GM12891 (cell line): ENCODE measurements at regions not wholly inside any gene's neighbourhood (a gene's known extent, or its start where the extent isn't known, plus 50 kb on each side); places are given as distances from the start of the nearest gene placed in this dataset.
"Not testable (repeated sequence)": the region's sequence is repeated elsewhere in the genome, so short reads cannot be mapped to it uniquely, and the experiment has no call there.

Experiments used
- DNase-seq: peaks from one replicate; pipeline ENCODE4 v3.0.0; 2011; ENCODE audit warnings: low spot score; ENCODE audit not compliant: insufficient read length
- FAIRE-seq: peaks from 2 replicates; lab custom pipeline; 2011; peaks lifted over from hg19 to GRCh38; lab: Jason Lieb, UNC
- PAX5 ChIP-seq: IDR thresholded peaks from 2 replicates; pipeline ENCODE4 v1.6.1; 2011; ENCODE audit warnings: low read length, moderate library complexity, mild to moderate bottlenecking; ENCODE audit not compliant: insufficient read depth, severe bottlenecking
- POLR2A ChIP-seq: IDR thresholded peaks from 2 replicates; pipeline ENCODE4 v1.6.1; 2011; ENCODE audit warnings: low read depth, low read length, control low read depth
- POLR2AphosphoS5 ChIP-seq: IDR thresholded peaks from 2 replicates; pipeline ENCODE4 v1.6.1; 2011; ENCODE audit warnings: low read depth, low read length, control low read depth
- POU2F2 ChIP-seq: IDR thresholded peaks from 2 replicates; pipeline ENCODE4 v1.6.1; 2011; ENCODE audit warnings: low read depth, mild to moderate bottlenecking, control low read depth, low read length, moderate library complexity
- SPI1 ChIP-seq: IDR thresholded peaks from 2 replicates; pipeline ENCODE4 v1.6.1; 2011; ENCODE audit warnings: low read depth, low read length, control low read depth
- TAF1 ChIP-seq: IDR thresholded peaks from 2 replicates; pipeline ENCODE4 v1.6.1; 2011; ENCODE audit warnings: low read depth, low read length, control low read depth

DNA sequence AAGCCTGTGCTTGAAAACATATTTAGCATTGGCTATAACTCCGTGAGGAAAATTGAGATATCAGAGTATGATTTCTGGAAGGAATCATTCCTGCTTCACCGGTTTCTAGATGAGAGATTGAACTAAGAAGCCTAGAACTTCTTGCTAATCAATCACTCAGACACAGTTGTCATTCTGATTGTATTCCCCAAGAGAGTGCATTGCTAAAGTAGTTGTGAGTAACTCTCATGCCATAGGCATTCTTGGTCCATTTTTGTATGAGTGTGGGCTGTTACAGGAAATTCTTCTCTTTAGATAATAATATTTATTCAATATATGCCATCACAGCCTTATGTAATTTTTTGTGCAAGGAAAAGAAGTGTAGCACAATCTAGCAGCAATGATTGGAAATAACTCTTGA lies 893.3 kb upstream of the MDGA2 start:
- FAIRE-seq (no peak), DNase-seq (no peak)
- TF ChIP-seq TAF1 = no peak
- no peak for TF ChIP-seq POLR2A
- TF ChIP-seq POU2F2 = no peak
- no peak for TF ChIP-seq SPI1
- no peak for TF ChIP-seq PAX5
- TF ChIP-seq POLR2AphosphoS5 = no peak

DNA sequence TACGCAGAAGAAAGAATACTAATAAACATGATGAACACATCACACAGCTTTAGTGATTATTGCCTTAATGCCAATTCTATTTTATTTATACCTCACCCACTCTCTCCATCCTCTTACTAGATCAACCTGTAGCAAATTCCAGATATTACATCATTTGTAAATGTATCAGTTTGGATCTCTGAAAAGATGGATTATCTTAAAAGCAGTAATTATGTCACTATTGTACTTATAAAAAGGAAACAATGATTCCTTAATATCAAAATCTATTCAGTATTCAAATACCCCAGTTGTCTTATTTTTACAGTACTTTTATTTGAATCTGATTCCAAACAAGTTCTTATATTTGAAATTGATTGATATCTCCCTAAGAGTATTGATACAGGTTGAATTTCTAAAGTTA lies 892.8 kb upstream of the MDGA2 start:
- TF ChIP-seq POLR2A (no peak), SPI1 (no peak), POLR2AphosphoS5 (no peak), TAF1 (no peak), POU2F2 (no peak), PAX5 (no peak)
- DNase-seq (no peak), FAIRE-seq (no peak)

- FAIRE-seq = no peak
- DNase-seq = no peak
- TF ChIP-seq POU2F2 (no peak), POLR2A (no peak), TAF1 (no peak), POLR2AphosphoS5 (no peak), PAX5 (no peak), SPI1 (no peak)
Measured at GRCh38 chr14:48563489-48563888, 888.1 kb upstream of the MDGA2 start.

- not testable (repeated sequence) for FAIRE-seq, DNase-seq
Measured at GRCh38 chr14:48561438-48561837, 886.0 kb upstream of the MDGA2 start.

DNA sequence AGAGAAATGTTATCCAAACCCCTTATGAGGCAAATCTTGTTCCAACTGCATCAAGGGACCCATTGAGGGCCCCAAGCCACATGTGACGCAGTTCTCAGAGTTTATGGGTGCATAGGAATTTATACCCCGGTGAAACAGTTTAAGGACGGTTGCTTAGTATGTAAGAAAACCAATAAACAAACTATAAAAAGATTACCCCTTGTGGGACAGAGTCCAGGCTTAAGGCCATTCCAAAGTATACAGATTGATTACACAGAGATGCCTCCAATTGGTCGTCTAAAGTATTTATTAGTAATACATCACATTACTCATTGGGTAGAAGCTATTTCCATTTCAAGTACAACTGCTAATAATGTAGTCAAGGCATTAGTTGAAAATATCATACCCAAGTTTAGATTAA lies 885.0 kb upstream of the MDGA2 start:
- DNase-seq (no peak), FAIRE-seq (no peak)
- no peak for TF ChIP-seq POLR2AphosphoS5
- TF ChIP-seq SPI1 = no peak
- no peak for TF ChIP-seq POLR2A
- TF ChIP-seq PAX5 = no peak
- TF ChIP-seq TAF1 = no peak

DNA sequence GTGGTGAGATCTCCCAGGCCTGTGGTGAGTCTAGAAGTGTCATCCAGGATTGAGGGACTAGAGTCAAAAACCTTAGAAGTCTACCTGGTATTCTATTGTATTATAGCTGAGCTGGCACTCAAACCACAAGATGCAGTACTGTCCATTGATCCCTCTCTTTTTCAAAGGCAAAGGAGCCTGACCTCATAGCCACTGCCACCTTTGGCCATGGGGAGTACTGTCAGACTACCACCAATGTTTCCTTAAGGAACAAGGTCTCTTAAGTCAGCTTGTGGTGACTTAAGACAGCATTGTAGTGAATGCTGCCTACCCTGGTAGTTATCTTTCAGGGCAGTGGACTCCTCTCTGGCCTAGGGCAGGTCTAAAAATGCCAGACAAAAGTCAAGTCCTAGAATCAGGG lies 878.0 kb upstream of the MDGA2 start:
- TF ChIP-seq SPI1 = no peak
- no peak for TF ChIP-seq PAX5
- no peak for TF ChIP-seq POLR2AphosphoS5
- TF ChIP-seq POU2F2 = no peak
- TF ChIP-seq POLR2A = no peak
- no peak for TF ChIP-seq TAF1
- no peak for DNase-seq
- FAIRE-seq = no peak

DNA sequence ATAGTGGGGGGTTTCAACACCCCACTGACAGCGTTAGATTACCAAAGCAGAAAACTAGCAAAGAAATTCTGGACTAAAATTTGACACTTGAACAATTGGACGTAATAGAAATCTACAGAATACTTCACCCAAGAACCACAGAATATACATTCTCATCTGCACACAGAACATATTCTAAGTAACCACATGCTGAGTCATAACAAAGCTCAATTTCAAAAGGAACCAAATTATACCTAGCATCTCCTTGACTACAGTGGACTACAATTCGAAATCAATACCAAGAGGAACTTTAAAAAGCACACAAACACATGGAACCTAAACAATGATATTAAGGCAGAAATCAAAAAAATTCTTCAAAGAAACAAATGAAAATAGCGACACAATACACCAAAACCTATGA lies 871.6 kb upstream of the MDGA2 start:
- DNase-seq (no peak), FAIRE-seq (peak; percentile 31)
- TF ChIP-seq POLR2A (no peak), SPI1 (no peak)

DNA sequence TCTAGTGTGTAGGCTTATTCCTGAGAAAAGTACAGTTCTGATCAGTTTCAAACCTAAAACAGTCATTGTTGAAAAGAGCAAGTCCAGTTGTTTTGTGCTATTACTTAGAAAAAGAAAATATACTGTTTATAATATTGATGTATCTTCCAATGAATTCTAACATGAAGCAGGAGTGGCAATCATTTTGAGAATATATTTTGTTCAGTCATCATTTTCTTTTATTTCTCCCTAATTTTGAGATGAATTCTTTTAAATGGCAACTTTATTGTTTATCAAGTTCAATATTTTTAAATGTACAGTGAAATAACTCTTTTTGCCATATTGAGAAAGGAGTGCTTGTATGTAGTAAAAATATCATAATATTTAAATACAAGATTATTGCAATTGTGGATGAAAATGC lies 862.2 kb upstream of the MDGA2 start:
- TF ChIP-seq SPI1 = no peak
- TF ChIP-seq TAF1 = no peak
- TF ChIP-seq PAX5 = no peak
- no peak for TF ChIP-seq POU2F2
- no peak for TF ChIP-seq POLR2AphosphoS5
- TF ChIP-seq POLR2A = no peak
- DNase-seq = no peak
- no peak for FAIRE-seq

DNA sequence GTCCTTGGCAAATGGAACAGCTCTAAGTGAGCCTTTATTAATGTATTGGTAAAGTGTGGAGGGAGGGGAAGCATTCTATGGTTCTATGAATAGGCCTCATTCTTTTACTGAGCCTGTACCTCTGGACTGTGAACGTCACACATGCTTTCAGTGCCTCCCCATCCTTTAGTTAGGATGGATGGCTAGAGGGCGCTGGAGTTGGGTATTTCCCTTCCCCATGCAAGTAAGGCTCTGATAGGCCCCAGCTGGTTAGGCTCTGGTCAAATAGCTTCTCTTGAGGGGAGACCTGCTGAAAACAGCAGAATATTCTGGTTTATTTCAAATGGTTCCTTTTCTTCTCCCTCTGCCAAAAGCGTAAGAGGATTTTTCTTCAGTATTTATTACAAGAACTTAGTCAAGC lies 860.9 kb upstream of the MDGA2 start:
- no peak for FAIRE-seq
- no peak for TF ChIP-seq POLR2A
- TF ChIP-seq POU2F2 = no peak
- no peak for TF ChIP-seq PAX5
- no peak for TF ChIP-seq TAF1
- TF ChIP-seq SPI1 = no peak
- no peak for TF ChIP-seq POLR2AphosphoS5
- DNase-seq = no peak

DNA sequence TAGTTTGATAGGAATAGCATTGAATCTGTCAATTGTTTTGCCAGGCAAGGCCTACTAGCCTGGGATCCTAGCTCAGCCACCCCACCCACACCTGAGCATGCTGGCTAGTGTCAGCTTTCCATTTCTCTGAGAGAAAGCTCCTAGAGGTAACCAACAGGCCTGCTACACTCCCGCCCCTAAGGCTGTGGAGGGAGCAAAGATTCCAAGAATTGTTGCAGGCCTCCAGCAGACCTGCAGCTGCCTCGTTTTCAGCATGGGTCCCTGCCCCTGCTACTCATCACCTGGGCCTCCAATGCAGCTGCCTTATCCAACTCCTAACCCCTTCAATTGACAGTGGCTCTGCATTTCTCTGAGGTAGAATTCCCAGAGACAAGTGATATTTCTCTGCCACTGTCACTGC lies 852.4 kb upstream of the MDGA2 start:
- FAIRE-seq (no peak), DNase-seq (no peak)
- TF ChIP-seq SPI1 (no peak), POLR2A (no peak), PAX5 (no peak), POLR2AphosphoS5 (no peak), TAF1 (no peak), POU2F2 (no peak)

DNA sequence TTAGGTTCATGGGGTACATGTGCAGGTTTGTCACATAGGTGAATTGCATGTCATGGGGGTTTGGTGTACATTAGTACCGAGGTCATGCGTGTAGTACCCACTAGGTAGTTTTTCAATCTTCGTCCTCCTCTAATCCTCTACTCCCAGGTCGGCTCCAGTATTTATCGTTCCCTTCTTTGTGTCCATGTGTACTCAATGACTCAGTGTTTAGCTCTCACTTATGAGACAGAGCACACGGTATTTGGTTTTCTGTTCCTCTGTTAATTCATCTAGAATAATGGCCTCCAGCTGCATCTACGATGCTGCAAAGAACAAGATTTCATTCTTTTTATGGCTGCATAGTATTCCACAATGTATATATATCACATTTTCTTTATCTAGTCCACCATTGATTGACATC lies 850.9 kb upstream of the MDGA2 start:
- no peak for TF ChIP-seq POLR2AphosphoS5
- no peak for TF ChIP-seq POU2F2
- no peak for TF ChIP-seq SPI1
- no peak for FAIRE-seq
- no peak for DNase-seq

DNA sequence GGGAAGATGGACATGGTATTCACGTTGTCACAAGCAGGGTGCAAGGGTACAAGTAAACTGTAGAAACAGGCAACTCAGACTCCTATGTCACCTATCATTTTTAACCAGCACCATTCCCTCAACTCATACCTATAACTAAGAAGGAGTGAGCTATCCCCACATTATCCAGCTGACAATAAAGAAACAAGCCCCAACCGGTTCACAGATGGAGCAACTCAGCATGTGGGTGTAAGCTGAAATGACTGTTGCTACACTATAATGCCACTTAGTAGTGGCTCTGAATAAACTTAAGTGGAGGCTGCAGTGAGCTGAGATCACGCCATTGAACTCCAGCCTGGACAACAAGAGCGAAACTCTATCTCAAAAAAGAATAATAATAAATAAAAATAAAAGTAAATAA lies 829.5 kb upstream of the MDGA2 start:
- no peak for FAIRE-seq
- DNase-seq = no peak
- TF ChIP-seq POLR2AphosphoS5 (no peak), POU2F2 (no peak)
